Neural progenitor cell (in vitro differentiated cells): ENCODE measurements at regions not wholly inside any gene's neighbourhood (a gene's known extent, or its start where the extent isn't known, plus 50 kb on each side); places are given as distances from the start of the nearest gene placed in this dataset.

Experiments used
- DNase-seq: peaks from one replicate; pipeline ENCODE4 v3.0.0-alpha.2; 2016; ENCODE audit warnings: low spot score
- H2AFZ ChIP-seq: fragments of 200-600 bp; sonication (generic); replicated peaks from 2 replicates; pipeline ENCODE4 v1.6.1; 2016; ENCODE audit warnings: antibody characterized with exemption
- H3F3A ChIP-seq: fragments of 200-600 bp; sonication (generic); 2 replicates; pipeline ENCODE4 v1.6.1; 2016; ENCODE audit warnings: antibody characterized with exemption, low read depth
- H3K27ac ChIP-seq: fragments of 200-600 bp; sonication (generic); 2 replicates; pipeline ENCODE4 v1.5.1; 2016; ENCODE audit warnings: mild to moderate bottlenecking
- H3K27me3 ChIP-seq: fragments of 200-600 bp; sonication (generic); 2 replicates; pipeline ENCODE4 v1.6.1; 2016; ENCODE audit warnings: mild to moderate bottlenecking, moderate library complexity
- H3K36me3 ChIP-seq: fragments of 200-600 bp; sonication (generic); 2 replicates; pipeline ENCODE4 v1.5.1; 2016
- H3K4me1 ChIP-seq: fragments of 200-600 bp; sonication (generic); 2 replicates; pipeline ENCODE4 v1.6.1; 2016; ENCODE audit warnings: mixed run types
- H3K4me2 ChIP-seq: fragments of 200-600 bp; sonication (generic); 2 replicates; pipeline ENCODE4 v1.6.1; 2016
- H3K4me3 ChIP-seq: fragments of 200-600 bp; sonication (generic); 2 replicates; pipeline ENCODE4 v1.5.1; 2016
- H3K79me2 ChIP-seq: fragments of 200-600 bp; sonication (generic); 2 replicates; pipeline ENCODE4 v1.6.1; 2016; ENCODE audit warnings: low read depth
- H3K9ac ChIP-seq: fragments of 200-600 bp; sonication (generic); 2 replicates; pipeline ENCODE4 v1.6.1; 2016
- H3K9me3 ChIP-seq: fragments of 200-600 bp; sonication (generic); 2 replicates; pipeline ENCODE4 v1.5.1; 2016; ENCODE audit warnings: low read depth
- H4K20me1 ChIP-seq: fragments of 200-600 bp; sonication (generic); 2 replicates; pipeline ENCODE4 v1.6.1; 2016; ENCODE audit warnings: low read depth
- H3K27ac Mint-ChIP-seq: 3 replicates; pipeline ENCODE4 v1.8.0; 2021; ENCODE audit warnings: mixed read lengths
- H3K27me3 Mint-ChIP-seq: 2 replicates; pipeline ENCODE4 v1.8.0; 2022; ENCODE audit warnings: low read depth, mild to moderate bottlenecking, inconsistent platforms, moderate library complexity, mixed read lengths; ENCODE audit not compliant: insufficient read depth
- H3K36me3 Mint-ChIP-seq: 3 replicates; pipeline ENCODE4 v1.8.0; 2021; ENCODE audit warnings: mixed read lengths
- H3K4me1 Mint-ChIP-seq: 3 replicates; pipeline ENCODE4 v1.8.0; 2021; ENCODE audit warnings: mixed read lengths
- H3K4me3 Mint-ChIP-seq: 3 replicates; pipeline ENCODE4 v1.8.0; 2021; ENCODE audit warnings: mild to moderate bottlenecking, moderate library complexity, mixed read lengths
- H3K9me3 Mint-ChIP-seq: 3 replicates; pipeline ENCODE4 v1.8.0; 2020; ENCODE audit warnings: mixed read lengths
- CTCF ChIP-seq: fragments of 200-600 bp; sonication (generic); IDR thresholded peaks from 2 replicates; pipeline ENCODE4 v1.5.1; 2017; ENCODE audit warnings: antibody characterized with exemption, mild to moderate bottlenecking
- EZH2 ChIP-seq: fragments of 200-600 bp; sonication (generic); IDR thresholded peaks from 2 replicates; pipeline ENCODE4 v1.6.1; 2017; ENCODE audit warnings: antibody characterized with exemption, mild to moderate bottlenecking, moderate library complexity
- EZH2phosphoT487 ChIP-seq: fragments of 200-600 bp; sonication (generic); IDR thresholded peaks from 2 replicates; pipeline ENCODE4 v1.6.1; 2017; ENCODE audit warnings: antibody characterized with exemption

DNA sequence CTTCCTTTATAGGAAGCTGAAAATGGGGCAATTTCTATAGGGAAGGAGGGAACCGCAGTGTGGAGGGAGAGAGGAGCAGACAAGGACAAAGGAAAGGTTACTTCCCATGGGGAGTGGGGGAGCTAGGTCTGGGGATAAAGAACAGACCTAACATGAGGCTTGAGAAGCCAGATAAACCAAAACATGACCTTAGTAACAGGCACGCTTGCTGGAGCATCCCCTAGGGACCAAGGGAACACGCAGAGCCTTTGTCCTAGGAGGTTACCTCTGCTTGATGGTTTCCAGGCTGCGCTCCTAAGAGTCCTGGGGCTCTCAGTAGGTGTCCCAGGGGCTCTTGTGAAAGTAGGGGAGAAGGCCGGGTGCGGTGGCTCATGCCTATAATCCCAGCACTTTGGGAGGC, 271.4 kb upstream of the NCAM1 start:
- peaks cover 3% of the 10 kb centered on the region for H3K27me3 Mint-ChIP-seq
- Histone ChIP-seq H4K20me1 (no peaks in the 10 kb centered on the region), H3K36me3 (no peaks in the 10 kb centered on the region), H3K27me3 (no peaks in the 10 kb centered on the region), H3K9ac (no peak overlapping the region), H3K79me2 (no peaks in the 10 kb centered on the region), H3K4me3 (no peak overlapping the region), H3K27ac (no peak overlapping the region), H3K9me3 (no peaks in the 10 kb centered on the region), H3K4me1 (no peaks in the 10 kb centered on the region), H2AFZ (no peak overlapping the region), H3K4me2 (no peak overlapping the region), H3F3A (no peaks in the 10 kb centered on the region)
- DNase-seq: no peak
- H3K27ac Mint-ChIP-seq: no peak overlapping the region
- H3K9me3 Mint-ChIP-seq: peaks cover 4% of the 10 kb centered on the region
- H3K4me3 Mint-ChIP-seq: no peak overlapping the region
- H3K4me1 Mint-ChIP-seq: peaks cover 2% of the 10 kb centered on the region
- H3K36me3 Mint-ChIP-seq: no peaks in the 10 kb centered on the region
- TF ChIP-seq CTCF (no peak), EZH2 (no peak), EZH2phosphoT487 (no peak)

- no peak overlapping the region for H3K4me3 ChIP-seq
- Mint-ChIP-seq H3K9me3 (no peaks in the 10 kb centered on the region), H3K27me3 (no peaks in the 10 kb centered on the region), H3K36me3 (no peaks in the 10 kb centered on the region), H3K27ac (no peak overlapping the region), H3K4me1 (peaks cover 27% of the 10 kb centered on the region), H3K4me3 (no peak overlapping the region)
- H4K20me1 ChIP-seq: no peaks in the 10 kb centered on the region
- no peaks in the 10 kb centered on the region for H3K79me2 ChIP-seq
- no peaks in the 10 kb centered on the region for H3F3A ChIP-seq
- H3K9ac ChIP-seq: no peak overlapping the region
- no peaks in the 10 kb centered on the region for H3K9me3 ChIP-seq
- DNase-seq: no peak
- TF ChIP-seq CTCF: no peak
- TF ChIP-seq EZH2: no peak
- no peak for TF ChIP-seq EZH2phosphoT487
- no peaks in the 10 kb centered on the region for H3K27me3 ChIP-seq
- no peak overlapping the region for H2AFZ ChIP-seq
- H3K36me3 ChIP-seq: no peaks in the 10 kb centered on the region
- H3K27ac ChIP-seq: no peak overlapping the region
- no peak overlapping the region for H3K4me2 ChIP-seq
- peaks cover 23% of the 10 kb centered on the region for H3K4me1 ChIP-seq
Observed at GRCh38 chr11:112693781-112694180, 267.4 kb upstream of the NCAM1 start.

GRCh38 chr11:112694245-112694644, 267.0 kb upstream of the NCAM1 start:
- Mint-ChIP-seq H3K27ac (no peak overlapping the region), H3K4me1 (peaks cover 32% of the 10 kb centered on the region), H3K9me3 (no peaks in the 10 kb centered on the region), H3K36me3 (no peaks in the 10 kb centered on the region), H3K4me3 (no peak overlapping the region), H3K27me3 (no peaks in the 10 kb centered on the region)
- no peaks in the 10 kb centered on the region for H3F3A ChIP-seq
- H3K9me3 ChIP-seq: no peaks in the 10 kb centered on the region
- H3K79me2 ChIP-seq: no peaks in the 10 kb centered on the region
- no peak for DNase-seq
- peaks cover 23% of the 10 kb centered on the region for H3K4me1 ChIP-seq
- no peak overlapping the region for H3K9ac ChIP-seq
- no peak overlapping the region for H2AFZ ChIP-seq
- H3K27me3 ChIP-seq: no peaks in the 10 kb centered on the region
- no peaks in the 10 kb centered on the region for H4K20me1 ChIP-seq
- TF ChIP-seq EZH2phosphoT487 (no peak), EZH2 (no peak), CTCF (no peak)
- no peak overlapping the region for H3K27ac ChIP-seq
- H3K4me3 ChIP-seq: no peak overlapping the region
- no peaks in the 10 kb centered on the region for H3K36me3 ChIP-seq
- no peak overlapping the region for H3K4me2 ChIP-seq

DNA sequence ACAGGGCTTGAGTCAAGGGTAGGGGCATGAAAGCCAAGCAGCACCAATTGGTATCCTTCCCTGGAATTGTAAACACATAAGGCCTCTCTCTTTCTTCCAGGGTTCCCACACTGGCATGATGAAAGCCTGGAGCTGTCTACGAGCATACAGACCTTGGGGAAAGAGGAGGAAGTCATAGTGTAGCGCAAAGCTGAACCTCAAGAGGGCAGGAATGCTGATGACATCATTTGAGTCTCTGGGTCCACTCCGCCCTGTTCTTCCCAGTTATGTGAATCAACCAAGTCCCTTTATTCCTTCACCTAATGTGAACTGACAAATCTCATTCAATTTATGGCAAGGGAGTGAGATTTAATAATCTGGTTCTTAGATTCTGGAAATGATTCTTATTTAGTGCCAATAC, 266.4 kb upstream of the NCAM1 start:
- no peaks in the 10 kb centered on the region for H3K36me3 ChIP-seq
- Mint-ChIP-seq H3K4me1 (peaks cover 31% of the 10 kb centered on the region), H3K9me3 (no peaks in the 10 kb centered on the region), H3K4me3 (no peak overlapping the region), H3K27me3 (no peaks in the 10 kb centered on the region), H3K27ac (no peak overlapping the region), H3K36me3 (no peaks in the 10 kb centered on the region)
- no peaks in the 10 kb centered on the region for H3K27me3 ChIP-seq
- no peak for DNase-seq
- no peaks in the 10 kb centered on the region for H3K9me3 ChIP-seq
- H3K27ac ChIP-seq: no peak overlapping the region
- no peaks in the 10 kb centered on the region for H4K20me1 ChIP-seq
- no peaks in the 10 kb centered on the region for H3F3A ChIP-seq
- H3K79me2 ChIP-seq: no peaks in the 10 kb centered on the region
- TF ChIP-seq EZH2: no peak
- TF ChIP-seq CTCF: peak; percentile 9
- no peak overlapping the region for H3K4me3 ChIP-seq
- no peak overlapping the region for H3K9ac ChIP-seq
- no peak overlapping the region for H3K4me2 ChIP-seq
- H2AFZ ChIP-seq: no peak overlapping the region
- H3K4me1 ChIP-seq: peaks cover 23% of the 10 kb centered on the region
